Naive thymus-derived CD8-positive, alpha-beta T cell (primary cell): ENCODE measurements at regions not wholly inside any gene's neighbourhood (a gene's known extent, or its start where the extent isn't known, plus 50 kb on each side); places are given as distances from the start of the nearest gene placed in this dataset.
"Not testable (repeated sequence)": the region's sequence is repeated elsewhere in the genome, so short reads cannot be mapped to it uniquely, and the experiment has no call there.

Experiments
- ATAC-seq, 2 donors: fragments of 150-1000 bp; cut with Tn5 transposase in 1 of 2; sonication (Bioruptor Pico), chemical (Tn5 transposase) in 1 of 2; 1 replicate in 1 of 2; 2 replicates in 1 of 2; pipeline ENCODE4 v1.10.0; 2021; ENCODE audit warnings: mild to moderate bottlenecking in 2 of 2, moderate library complexity in 2 of 2
- POLR2A ChIA-PET: fragments of 350-600 bp; sonication (Branson Sonifier 250); formaldehyde crosslinking; loops from one replicate; lab custom pipeline; 2021; ENCODE audit warnings: antibody characterized with exemption; lab: Charles Lee
- DNase-seq, 10 donors: peaks; one replicate each; pipeline versions ENCODE4 v3.0.0 to v3.0.0-alpha.2; 2020 to 2022
- H3K27ac Mint-ChIP-seq, 10 donors: one replicate each; pipeline ENCODE4 v1.8.0; 2020 to 2022; ENCODE audit warnings: mild to moderate bottlenecking in 10 of 10, mixed read lengths in 10 of 10, moderate library complexity in 4 of 10, inconsistent platforms in 1 of 10
- H3K27me3 Mint-ChIP-seq, 5 donors: one replicate each; pipeline ENCODE4 v1.8.0; 2021 to 2022; ENCODE audit warnings: mixed read lengths in 5 of 5
- H3K36me3 Mint-ChIP-seq, 3 donors: one replicate each; pipeline ENCODE4 v1.8.0; 2020 to 2022; ENCODE audit warnings: mixed read lengths in 3 of 3, mild to moderate bottlenecking in 2 of 3, inconsistent platforms in 1 of 3
- H3K4me1 Mint-ChIP-seq, 4 donors: one replicate each; pipeline ENCODE4 v1.8.0; 2021 to 2022; ENCODE audit warnings: mixed read lengths in 4 of 4
- H3K4me3 Mint-ChIP-seq, 10 donors: one replicate each; pipeline ENCODE4 v1.8.0; 2020 to 2022; ENCODE audit warnings: mild to moderate bottlenecking in 10 of 10, mixed read lengths in 10 of 10, moderate library complexity in 6 of 10, inconsistent platforms in 1 of 10
- H3K9me3 Mint-ChIP-seq, 9 donors: one replicate each; pipeline ENCODE4 v1.8.0; 2020 to 2022; ENCODE audit warnings: mixed read lengths in 9 of 9, mild to moderate bottlenecking in 3 of 9, inconsistent platforms in 1 of 9, moderate library complexity in 1 of 9

GRCh38 chr7:6995493-6996289 lies 169.6 kb upstream of the CCZ1B start:
- DNase-seq, H3K27ac Mint-ChIP-seq, H3K36me3 Mint-ChIP-seq, POLR2A ChIA-PET, ATAC-seq, H3K4me3 Mint-ChIP-seq: not testable (repeated sequence)
- peaks cover 0 to 21% (median 12%) of the 10 kb centered on the region in 9 donors for H3K9me3 Mint-ChIP-seq
- peaks cover 6 to 11% (median 11%) of the 10 kb centered on the region in 4 donors for H3K4me1 Mint-ChIP-seq
- H3K27me3 Mint-ChIP-seq: peaks cover 7 to 11% (median 8%) of the 10 kb centered on the region in 5 donors

GRCh38 chr7:6999067-6999666 lies 173.1 kb upstream of the CCZ1B start:
- not testable (repeated sequence) for H3K36me3 Mint-ChIP-seq, ATAC-seq, H3K4me1 Mint-ChIP-seq, H3K4me3 Mint-ChIP-seq, H3K27ac Mint-ChIP-seq
- Mint-ChIP-seq H3K9me3 (peaks cover 0 to 22% (median 12%) of the 10 kb centered on the region in 9 donors), H3K27me3 (peaks cover 15 to 20% (median 17%) of the 10 kb centered on the region in 5 donors)
- POLR2A ChIA-PET: interaction anchor here (0.6 kb wide), 1 partner anchor 183 kb away, joined by 3 read pairs; no protein-coding TSS in a partner anchor
- peak in 1 of 10 donors; percentile 2 for DNase-seq

GRCh38 chr7:7002418-7003062 lies 176.5 kb upstream of the CCZ1B start:
- Mint-ChIP-seq H3K27ac (no peak overlapping the region), H3K9me3 (peaks cover 0 to 22% (median 12%) of the 10 kb centered on the region in 9 donors), H3K36me3 (peaks cover 0 to 9% (median 7%) of the 10 kb centered on the region in 3 donors), H3K4me1 (peaks cover 0 to 2% (median 0%) of the 10 kb centered on the region in 4 donors), H3K4me3 (no peak overlapping the region), H3K27me3 (peaks cover 15 to 20% (median 17%) of the 10 kb centered on the region in 5 donors)
- POLR2A ChIA-PET: no interaction called here
- ATAC-seq (no peak), DNase-seq (no peak)

GRCh38 chr7:7005303-7005702 lies 177.0 kb upstream of the C1GALT1 start:
- Mint-ChIP-seq H3K36me3 (peaks cover 0 to 5% (median 2%) of the 10 kb centered on the region in 3 donors), H3K4me3 (no peak overlapping the region), H3K27ac (no peak overlapping the region), H3K9me3 (peaks cover 0 to 22% (median 7%) of the 10 kb centered on the region in 9 donors), H3K27me3 (peaks cover 11 to 32% (median 18%) of the 10 kb centered on the region in 5 donors), H3K4me1 (peaks cover 0 to 2% (median 0%) of the 10 kb centered on the region in 4 donors)
- no peak for ATAC-seq
- DNase-seq: no peak
- POLR2A ChIA-PET: no interaction called here

GRCh38 chr7:7005949-7006348 lies 176.4 kb upstream of the C1GALT1 start:
- DNase-seq, H3K36me3 Mint-ChIP-seq, H3K27ac Mint-ChIP-seq, POLR2A ChIA-PET, ATAC-seq, H3K4me3 Mint-ChIP-seq, H3K4me1 Mint-ChIP-seq: not testable (repeated sequence)
- peaks cover 10 to 33% (median 14%) of the 10 kb centered on the region in 5 donors for H3K27me3 Mint-ChIP-seq
- peaks cover 0 to 24% (median 5%) of the 10 kb centered on the region in 9 donors for H3K9me3 Mint-ChIP-seq

- DNase-seq, H3K36me3 Mint-ChIP-seq, H3K4me3 Mint-ChIP-seq, POLR2A ChIA-PET, H3K4me1 Mint-ChIP-seq, ATAC-seq, H3K27ac Mint-ChIP-seq: not testable (repeated sequence)
- Mint-ChIP-seq H3K9me3 (peaks cover 0 to 24% (median 5%) of the 10 kb centered on the region in 9 donors), H3K27me3 (peaks cover 11 to 57% (median 22%) of the 10 kb centered on the region in 5 donors)
Measured at GRCh38 chr7:7011241-7011640, 171.1 kb upstream of the C1GALT1 start.

- ATAC-seq, H3K27ac Mint-ChIP-seq, DNase-seq, H3K4me3 Mint-ChIP-seq, POLR2A ChIA-PET, H3K36me3 Mint-ChIP-seq, H3K4me1 Mint-ChIP-seq: not testable (repeated sequence)
- Mint-ChIP-seq H3K27me3 (peaks cover 11 to 57% (median 22%) of the 10 kb centered on the region in 5 donors), H3K9me3 (peaks cover 0 to 24% (median 3%) of the 10 kb centered on the region in 9 donors)
Measured at GRCh38 chr7:7011751-7012150, 170.6 kb upstream of the C1GALT1 start.

- DNase-seq: no peak
- no peak overlapping the region for H3K27ac Mint-ChIP-seq
- POLR2A ChIA-PET: no interaction called here
- peaks cover 8 to 44% (median 13%) of the 10 kb centered on the region in 5 donors for H3K27me3 Mint-ChIP-seq
- no peak for ATAC-seq
- no peak overlapping the region for H3K4me3 Mint-ChIP-seq
- H3K9me3 Mint-ChIP-seq: peaks cover 0 to 8% (median 0%) of the 10 kb centered on the region in 9 donors
- H3K36me3 Mint-ChIP-seq: no peaks in the 10 kb centered on the region
- no peaks in the 10 kb centered on the region for H3K4me1 Mint-ChIP-seq
Measured at GRCh38 chr7:7014827-7015595, 167.3 kb upstream of the C1GALT1 start.

GRCh38 chr7:7017707-7018280 lies 164.6 kb upstream of the C1GALT1 start:
- ATAC-seq (no peak), DNase-seq (no peak)
- POLR2A ChIA-PET: no interaction called here
- H3K27me3 Mint-ChIP-seq: peaks cover 6 to 23% (median 12%) of the 10 kb centered on the region in 5 donors
- no peak overlapping the region for H3K4me3 Mint-ChIP-seq
- no peaks in the 10 kb centered on the region for H3K36me3 Mint-ChIP-seq
- H3K4me1 Mint-ChIP-seq: no peaks in the 10 kb centered on the region
- H3K9me3 Mint-ChIP-seq: no peaks in the 10 kb centered on the region
- H3K27ac Mint-ChIP-seq: no peak overlapping the region

- Mint-ChIP-seq H3K27ac (no peak overlapping the region), H3K9me3 (no peaks in the 10 kb centered on the region), H3K4me1 (no peaks in the 10 kb centered on the region), H3K36me3 (no peaks in the 10 kb centered on the region), H3K27me3 (peaks cover 6 to 18% (median 8%) of the 10 kb centered on the region in 5 donors), H3K4me3 (no peak overlapping the region)
- POLR2A ChIA-PET: no interaction called here
- no peak for ATAC-seq
- no peak for DNase-seq
Measured at GRCh38 chr7:7018290-7018689, 164.1 kb upstream of the C1GALT1 start.

GRCh38 chr7:7032221-7032620 lies 150.1 kb upstream of the C1GALT1 start:
- H3K4me1 Mint-ChIP-seq: no peaks in the 10 kb centered on the region
- peaks cover 0 to 8% (median 1%) of the 10 kb centered on the region in 3 donors for H3K36me3 Mint-ChIP-seq
- ATAC-seq (no peak), DNase-seq (no peak)
- peaks cover 0 to 3% (median 0%) of the 10 kb centered on the region in 9 donors for H3K9me3 Mint-ChIP-seq
- POLR2A ChIA-PET: no interaction called here
- no peak overlapping the region for H3K4me3 Mint-ChIP-seq
- H3K27ac Mint-ChIP-seq: no peak overlapping the region
- peaks cover 16 to 52% (median 26%) of the 10 kb centered on the region in 5 donors for H3K27me3 Mint-ChIP-seq

- POLR2A ChIA-PET: no interaction called here
Measured at GRCh38 chr7:7035851-7036250, 146.5 kb upstream of the C1GALT1 start.

More at GRCh38 chr7:7035851-7036250, 146.5 kb upstream of the C1GALT1 start:
- Mint-ChIP-seq H3K9me3 (peaks cover 0 to 1% (median 0%) of the 10 kb centered on the region in 9 donors), H3K36me3 (no peaks in the 10 kb centered on the region), H3K4me1 (peaks cover 0 to 3% (median 0%) of the 10 kb centered on the region in 4 donors), H3K27ac (no peak overlapping the region), H3K27me3 (peaks cover 10 to 35% (median 23%) of the 10 kb centered on the region in 5 donors), H3K4me3 (no peak overlapping the region)
- ATAC-seq: no peak
- no peak for DNase-seq
